ENCODE measurements at regions not wholly inside any gene's neighbourhood (a gene's known extent, or its start where the extent isn't known, plus 50 kb on each side); places are given as distances from the start of the nearest gene placed in this dataset.

GRCh38 chr9:673966-674526, 167.5 kb upstream of the DMRT1 start:
- Histone ChIP-seq H3K9ac (ENCODE audit: low read depth in 1 of 2, low read length in 2 of 2) (no peak overlapping the region), H3K4me1 (ENCODE audit: control insufficient read depth in 1 of 2, insufficient read depth in 2 of 2, low read length in 2 of 2) (peaks cover 0 to 13% of the 10 kb centered on the region in 2 donors), H3K36me3 (ENCODE audit: control insufficient read depth in 1 of 2, insufficient read depth in 2 of 2, low read length in 2 of 2) (no peaks in the 10 kb centered on the region), H3K27ac (ENCODE audit: low read depth, low read length) (no peak overlapping the region), H3K4me3 (ENCODE audit: low read depth in 1 of 2, low read length in 2 of 2) (no peak overlapping the region), H3K27me3 (ENCODE audit: control insufficient read depth in 1 of 2, insufficient read depth in 2 of 2, low read length in 2 of 2) (no peaks in the 10 kb centered on the region), H3K9me3 (ENCODE audit: control insufficient read depth in 1 of 2, low read length in 2 of 2) (peaks cover 0 to 3% of the 10 kb centered on the region in 2 donors)

- Histone ChIP-seq H3K4me3 (ENCODE audit: low read depth in 1 of 2, low read length in 2 of 2) (no peak overlapping the region), H3K9me3 (ENCODE audit: control insufficient read depth in 1 of 2, low read length in 2 of 2) (no peaks in the 10 kb centered on the region), H3K36me3 (ENCODE audit: control insufficient read depth in 1 of 2, insufficient read depth in 2 of 2, low read length in 2 of 2) (peaks cover 0 to 3% of the 10 kb centered on the region in 2 donors), H3K9ac (ENCODE audit: low read depth in 1 of 2, low read length in 2 of 2) (no peak overlapping the region), H3K4me1 (ENCODE audit: control insufficient read depth in 1 of 2, insufficient read depth in 2 of 2, low read length in 2 of 2) (peaks cover 0 to 13% of the 10 kb centered on the region in 2 donors), H3K27ac (ENCODE audit: low read depth, low read length) (no peak overlapping the region), H3K27me3 (ENCODE audit: control insufficient read depth in 1 of 2, insufficient read depth in 2 of 2, low read length in 2 of 2) (no peaks in the 10 kb centered on the region)
Observed at GRCh38 chr9:675697-676370, 165.7 kb upstream of the DMRT1 start.

- Histone ChIP-seq H3K36me3 (ENCODE audit: control insufficient read depth in 1 of 2, insufficient read depth in 2 of 2, low read length in 2 of 2) (peaks cover 0 to 3% of the 10 kb centered on the region in 2 donors), H3K4me3 (ENCODE audit: low read depth in 1 of 2, low read length in 2 of 2) (peak overlapping the region; percentile 50 to 77), H3K9me3 (ENCODE audit: control insufficient read depth in 1 of 2, low read length in 2 of 2) (no peaks in the 10 kb centered on the region), H3K4me1 (ENCODE audit: control insufficient read depth in 1 of 2, insufficient read depth in 2 of 2, low read length in 2 of 2) (peaks cover 0 to 13% of the 10 kb centered on the region in 2 donors), H3K27ac (ENCODE audit: low read depth, low read length) (no peak overlapping the region), H3K27me3 (ENCODE audit: control insufficient read depth in 1 of 2, insufficient read depth in 2 of 2, low read length in 2 of 2) (no peaks in the 10 kb centered on the region), H3K9ac (ENCODE audit: low read depth in 1 of 2, low read length in 2 of 2) (peak overlapping the region in 1 of 2 donors; percentile 39)
Observed at GRCh38 chr9:676780-677438, 164.6 kb upstream of the DMRT1 start.

- Histone ChIP-seq H3K9ac (ENCODE audit: low read depth in 1 of 2, low read length in 2 of 2) (peak overlapping the region; percentile 39 to 64), H3K9me3 (ENCODE audit: control insufficient read depth in 1 of 2, low read length in 2 of 2) (no peaks in the 10 kb centered on the region), H3K4me3 (ENCODE audit: low read depth in 1 of 2, low read length in 2 of 2) (peak overlapping the region; percentile 50 to 77), H3K36me3 (ENCODE audit: control insufficient read depth in 1 of 2, insufficient read depth in 2 of 2, low read length in 2 of 2) (peaks cover 0 to 3% of the 10 kb centered on the region in 2 donors), H3K27me3 (ENCODE audit: control insufficient read depth in 1 of 2, insufficient read depth in 2 of 2, low read length in 2 of 2) (no peaks in the 10 kb centered on the region), H3K27ac (ENCODE audit: low read depth, low read length) (peak overlapping the region; percentile 0), H3K4me1 (ENCODE audit: control insufficient read depth in 1 of 2, insufficient read depth in 2 of 2, low read length in 2 of 2) (peaks cover 0 to 15% of the 10 kb centered on the region in 2 donors)
Observed at GRCh38 chr9:677461-678097, 163.9 kb upstream of the DMRT1 start.

GRCh38 chr9:678897-679296, 162.6 kb upstream of the DMRT1 start:
- H3K4me1 ChIP-seq (ENCODE audit: control insufficient read depth in 1 of 2, insufficient read depth in 2 of 2, low read length in 2 of 2): peaks cover 0 to 24% of the 10 kb centered on the region in 2 donors
- no peak overlapping the region for H3K9ac ChIP-seq (ENCODE audit: low read depth in 1 of 2, low read length in 2 of 2)
- H3K27ac ChIP-seq (ENCODE audit: low read depth, low read length): no peak overlapping the region
- no peak overlapping the region for H3K4me3 ChIP-seq (ENCODE audit: low read depth in 1 of 2, low read length in 2 of 2)
- H3K27me3 ChIP-seq (ENCODE audit: control insufficient read depth in 1 of 2, insufficient read depth in 2 of 2, low read length in 2 of 2): no peaks in the 10 kb centered on the region
- H3K36me3 ChIP-seq (ENCODE audit: control insufficient read depth in 1 of 2, insufficient read depth in 2 of 2, low read length in 2 of 2): peaks cover 0 to 3% of the 10 kb centered on the region in 2 donors
- no peaks in the 10 kb centered on the region for H3K9me3 ChIP-seq (ENCODE audit: control insufficient read depth in 1 of 2, low read length in 2 of 2)

- no peak overlapping the region for H3K4me3 ChIP-seq (ENCODE audit: low read depth in 1 of 2, low read length in 2 of 2)
- H3K27ac ChIP-seq (ENCODE audit: low read depth, low read length): no peak overlapping the region
- peaks cover 0 to 24% of the 10 kb centered on the region in 2 donors for H3K4me1 ChIP-seq (ENCODE audit: control insufficient read depth in 1 of 2, insufficient read depth in 2 of 2, low read length in 2 of 2)
- no peaks in the 10 kb centered on the region for H3K9me3 ChIP-seq (ENCODE audit: control insufficient read depth in 1 of 2, low read length in 2 of 2)
- H3K27me3 ChIP-seq (ENCODE audit: control insufficient read depth in 1 of 2, insufficient read depth in 2 of 2, low read length in 2 of 2): no peaks in the 10 kb centered on the region
- H3K9ac ChIP-seq (ENCODE audit: low read depth in 1 of 2, low read length in 2 of 2): no peak overlapping the region
- peaks cover 0 to 3% of the 10 kb centered on the region in 2 donors for H3K36me3 ChIP-seq (ENCODE audit: control insufficient read depth in 1 of 2, insufficient read depth in 2 of 2, low read length in 2 of 2)
Observed at GRCh38 chr9:679462-679861, 162.0 kb upstream of the DMRT1 start.

- Histone ChIP-seq H3K27ac (ENCODE audit: low read depth, low read length) (no peak overlapping the region), H3K9me3 (ENCODE audit: control insufficient read depth in 1 of 2, low read length in 2 of 2) (no peaks in the 10 kb centered on the region), H3K9ac (ENCODE audit: low read depth in 1 of 2, low read length in 2 of 2) (no peak overlapping the region), H3K4me1 (ENCODE audit: control insufficient read depth in 1 of 2, insufficient read depth in 2 of 2, low read length in 2 of 2) (peaks cover 0 to 24% of the 10 kb centered on the region in 2 donors), H3K27me3 (ENCODE audit: control insufficient read depth in 1 of 2, insufficient read depth in 2 of 2, low read length in 2 of 2) (no peaks in the 10 kb centered on the region), H3K4me3 (ENCODE audit: low read depth in 1 of 2, low read length in 2 of 2) (no peak overlapping the region), H3K36me3 (ENCODE audit: control insufficient read depth in 1 of 2, insufficient read depth in 2 of 2, low read length in 2 of 2) (peaks cover 0 to 3% of the 10 kb centered on the region in 2 donors)
Observed at GRCh38 chr9:680106-680505, 161.4 kb upstream of the DMRT1 start.

GRCh38 chr9:682633-683508, 158.6 kb upstream of the DMRT1 start:
- peak overlapping the region; percentile 8 for H3K27ac ChIP-seq (ENCODE audit: low read depth, low read length)
- peaks cover 0 to 3% of the 10 kb centered on the region in 2 donors for H3K36me3 ChIP-seq (ENCODE audit: control insufficient read depth in 1 of 2, insufficient read depth in 2 of 2, low read length in 2 of 2)
- peak overlapping the region; percentile 38 to 58 for H3K4me3 ChIP-seq (ENCODE audit: low read depth in 1 of 2, low read length in 2 of 2)
- H3K9me3 ChIP-seq (ENCODE audit: control insufficient read depth in 1 of 2, low read length in 2 of 2): no peaks in the 10 kb centered on the region
- peaks cover 0 to 11% of the 10 kb centered on the region in 2 donors for H3K4me1 ChIP-seq (ENCODE audit: control insufficient read depth in 1 of 2, insufficient read depth in 2 of 2, low read length in 2 of 2)
- H3K27me3 ChIP-seq (ENCODE audit: control insufficient read depth in 1 of 2, insufficient read depth in 2 of 2, low read length in 2 of 2): no peaks in the 10 kb centered on the region
- peak overlapping the region in 1 of 2 donors; percentile 57 for H3K9ac ChIP-seq (ENCODE audit: low read depth in 1 of 2, low read length in 2 of 2)

GRCh38 chr9:683509-684021, 157.9 kb upstream of the DMRT1 start:
- Histone ChIP-seq H3K27me3 (ENCODE audit: control insufficient read depth in 1 of 2, insufficient read depth in 2 of 2, low read length in 2 of 2) (no peaks in the 10 kb centered on the region), H3K9ac (ENCODE audit: low read depth in 1 of 2, low read length in 2 of 2) (peak overlapping the region in 1 of 2 donors; percentile 57), H3K4me1 (ENCODE audit: control insufficient read depth in 1 of 2, insufficient read depth in 2 of 2, low read length in 2 of 2) (peaks cover 0 to 11% of the 10 kb centered on the region in 2 donors), H3K9me3 (ENCODE audit: control insufficient read depth in 1 of 2, low read length in 2 of 2) (no peaks in the 10 kb centered on the region), H3K27ac (ENCODE audit: low read depth, low read length) (no peak overlapping the region), H3K4me3 (ENCODE audit: low read depth in 1 of 2, low read length in 2 of 2) (peak overlapping the region; percentile 38 to 58), H3K36me3 (ENCODE audit: control insufficient read depth in 1 of 2, insufficient read depth in 2 of 2, low read length in 2 of 2) (peaks cover 0 to 3% of the 10 kb centered on the region in 2 donors)

Data from duodenal mucosa (tissue), 2 donors.